Astrocyte (in vitro differentiated cells and primary cell): ENCODE measurements at regions not wholly inside any gene's neighbourhood (a gene's known extent, or its start where the extent isn't known, plus 50 kb on each side); places are given as distances from the start of the nearest gene placed in this dataset.

Experiments
- DNase-seq: peaks from one replicate; pipeline ENCODE4 v3.0.0-alpha.2; 2010; ENCODE audit warnings: low read depth
- FAIRE-seq: peaks from 2 replicates; lab custom pipeline; 2011; peaks lifted over from hg19 to GRCh38; lab: Jason Lieb, UNC
- H2AFZ ChIP-seq: 2 replicates; pipeline ENCODE4 v1.6.0; 2012; ENCODE audit warnings: low read depth, low read length, inconsistent platforms
- H3K27ac ChIP-seq: 2 replicates; pipeline ENCODE4 v1.5.1; 2011; ENCODE audit warnings: low read depth, low read length, inconsistent platforms
- H3K27me3 ChIP-seq: 2 replicates; pipeline ENCODE4 v1.6.0; 2011; ENCODE audit warnings: low read length, inconsistent platforms; ENCODE audit not compliant: insufficient read depth
- H3K36me3 ChIP-seq: 2 replicates; pipeline ENCODE4 v1.5.1; 2011; ENCODE audit warnings: low read length, inconsistent platforms; ENCODE audit not compliant: insufficient read depth
- H3K4me1 ChIP-seq: 2 replicates; pipeline ENCODE4 v1.5.1; 2011; ENCODE audit warnings: low read length, inconsistent platforms; ENCODE audit not compliant: insufficient read depth
- H3K4me2 ChIP-seq: 2 replicates; pipeline ENCODE4 v1.6.0; 2012; ENCODE audit warnings: low read length, inconsistent platforms
- H3K4me3 ChIP-seq: 2 replicates; pipeline ENCODE4 v1.5.1; 2011; ENCODE audit warnings: low read depth, mild to moderate bottlenecking, low read length, inconsistent platforms; ENCODE audit not compliant: insufficient read depth
- H3K79me2 ChIP-seq: 2 replicates; pipeline ENCODE4 v1.6.0; 2012; ENCODE audit warnings: mild to moderate bottlenecking, low read length, inconsistent platforms; ENCODE audit not compliant: insufficient read depth
- H3K9ac ChIP-seq: 2 replicates; pipeline ENCODE4 v1.6.0; 2012; ENCODE audit warnings: mild to moderate bottlenecking, low read length, inconsistent platforms
- H3K9me3 ChIP-seq: 2 replicates; pipeline ENCODE4 v1.5.1; 2012; ENCODE audit warnings: low read depth, mild to moderate bottlenecking, low read length, inconsistent platforms; ENCODE audit not compliant: insufficient read depth
- H4K20me1 ChIP-seq: 2 replicates; pipeline ENCODE4 v1.6.0; 2012; ENCODE audit warnings: low read length, inconsistent platforms; ENCODE audit not compliant: insufficient read depth
- H3K27ac Mint-ChIP-seq: one replicate; pipeline ENCODE4 v1.8.0; 2021; ENCODE audit warnings: mild to moderate bottlenecking, mixed read lengths; ENCODE audit not compliant: unreplicated experiment
- H3K27me3 Mint-ChIP-seq: one replicate; pipeline ENCODE4 v1.8.0; 2021; ENCODE audit warnings: low read depth, mixed read lengths; ENCODE audit not compliant: unreplicated experiment
- H3K36me3 Mint-ChIP-seq: one replicate; pipeline ENCODE4 v1.8.0; 2021; ENCODE audit warnings: low read depth, mixed read lengths; ENCODE audit not compliant: unreplicated experiment
- H3K4me1 Mint-ChIP-seq: one replicate; pipeline ENCODE4 v1.8.0; 2021; ENCODE audit warnings: low read depth, mixed read lengths; ENCODE audit not compliant: unreplicated experiment
- H3K4me3 Mint-ChIP-seq: one replicate; pipeline ENCODE4 v1.8.0; 2021; ENCODE audit warnings: mild to moderate bottlenecking, moderate library complexity, mixed read lengths; ENCODE audit not compliant: unreplicated experiment
- H3K9me3 Mint-ChIP-seq: one replicate; pipeline ENCODE4 v1.8.0; 2021; ENCODE audit warnings: mild to moderate bottlenecking, mixed read lengths; ENCODE audit not compliant: unreplicated experiment
- EZH2 ChIP-seq: IDR thresholded peaks from 2 replicates; pipeline ENCODE4 v1.6.1; 2012; ENCODE audit warnings: mild to moderate bottlenecking, low read length, inconsistent platforms; ENCODE audit not compliant: insufficient read depth
- TF ChIP-seq, protein P1 (sequence below): IDR thresholded peaks from 2 replicates; pipeline ENCODE4 v1.5.1; 2011; ENCODE audit warnings: low read depth, mild to moderate bottlenecking, inconsistent platforms, low read length, moderate library complexity; ENCODE audit not compliant: insufficient read depth

DNA sequence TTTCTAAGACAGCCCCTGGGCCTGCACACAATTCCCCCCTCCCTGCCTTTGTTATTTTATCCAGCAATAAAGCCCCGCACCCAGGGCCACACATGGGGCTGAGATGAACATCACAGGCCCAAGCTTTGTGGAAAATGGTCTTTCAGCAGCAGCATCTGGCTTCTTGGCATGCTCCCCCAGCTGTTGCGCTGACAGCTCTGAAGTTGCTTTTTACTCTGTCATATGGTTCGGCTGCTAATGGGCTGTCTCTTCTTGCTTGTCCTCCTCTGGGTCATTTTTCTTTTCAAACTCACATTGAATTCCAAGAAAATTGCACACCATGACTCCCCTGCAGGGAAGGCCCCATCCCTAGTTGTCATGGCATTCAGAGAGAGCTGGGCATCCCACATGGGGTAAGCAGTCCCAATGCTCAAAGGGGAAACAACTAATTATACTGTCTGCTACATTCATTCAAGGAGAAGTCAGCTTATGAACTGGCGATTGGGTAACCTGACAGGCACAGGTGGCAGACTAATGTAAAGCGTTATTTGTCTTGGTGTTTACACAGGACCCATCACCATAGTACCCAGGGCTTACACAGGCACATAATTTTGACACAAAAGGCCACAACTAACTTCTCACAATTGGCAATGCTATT, 74.0 kb upstream of the CDKN3 start:
- Histone ChIP-seq H3K79me2 (no peaks in the 10 kb centered on the region), H3K27ac (no peak overlapping the region), H3K27me3 (no peaks in the 10 kb centered on the region), H4K20me1 (no peaks in the 10 kb centered on the region), H3K4me1 (no peaks in the 10 kb centered on the region), H3K4me3 (no peak overlapping the region), H2AFZ (no peak overlapping the region), H3K9me3 (no peaks in the 10 kb centered on the region), H3K9ac (no peak overlapping the region), H3K36me3 (no peaks in the 10 kb centered on the region), H3K4me2 (no peak overlapping the region)
- Mint-ChIP-seq H3K27ac (no peak overlapping the region), H3K4me3 (no peak overlapping the region), H3K9me3 (no peaks in the 10 kb centered on the region), H3K27me3 (peaks cover 11% of the 10 kb centered on the region), H3K4me1 (peaks cover 13% of the 10 kb centered on the region), H3K36me3 (no peaks in the 10 kb centered on the region)
- DNase-seq (no peak), FAIRE-seq (no peak)
- TF ChIP-seq, protein P1, sequence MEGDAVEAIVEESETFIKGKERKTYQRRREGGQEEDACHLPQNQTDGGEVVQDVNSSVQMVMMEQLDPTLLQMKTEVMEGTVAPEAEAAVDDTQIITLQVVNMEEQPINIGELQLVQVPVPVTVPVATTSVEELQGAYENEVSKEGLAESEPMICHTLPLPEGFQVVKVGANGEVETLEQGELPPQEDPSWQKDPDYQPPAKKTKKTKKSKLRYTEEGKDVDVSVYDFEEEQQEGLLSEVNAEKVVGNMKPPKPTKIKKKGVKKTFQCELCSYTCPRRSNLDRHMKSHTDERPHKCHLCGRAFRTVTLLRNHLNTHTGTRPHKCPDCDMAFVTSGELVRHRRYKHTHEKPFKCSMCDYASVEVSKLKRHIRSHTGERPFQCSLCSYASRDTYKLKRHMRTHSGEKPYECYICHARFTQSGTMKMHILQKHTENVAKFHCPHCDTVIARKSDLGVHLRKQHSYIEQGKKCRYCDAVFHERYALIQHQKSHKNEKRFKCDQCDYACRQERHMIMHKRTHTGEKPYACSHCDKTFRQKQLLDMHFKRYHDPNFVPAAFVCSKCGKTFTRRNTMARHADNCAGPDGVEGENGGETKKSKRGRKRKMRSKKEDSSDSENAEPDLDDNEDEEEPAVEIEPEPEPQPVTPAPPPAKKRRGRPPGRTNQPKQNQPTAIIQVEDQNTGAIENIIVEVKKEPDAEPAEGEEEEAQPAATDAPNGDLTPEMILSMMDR, result no peak
- no peak for TF ChIP-seq EZH2

DNA sequence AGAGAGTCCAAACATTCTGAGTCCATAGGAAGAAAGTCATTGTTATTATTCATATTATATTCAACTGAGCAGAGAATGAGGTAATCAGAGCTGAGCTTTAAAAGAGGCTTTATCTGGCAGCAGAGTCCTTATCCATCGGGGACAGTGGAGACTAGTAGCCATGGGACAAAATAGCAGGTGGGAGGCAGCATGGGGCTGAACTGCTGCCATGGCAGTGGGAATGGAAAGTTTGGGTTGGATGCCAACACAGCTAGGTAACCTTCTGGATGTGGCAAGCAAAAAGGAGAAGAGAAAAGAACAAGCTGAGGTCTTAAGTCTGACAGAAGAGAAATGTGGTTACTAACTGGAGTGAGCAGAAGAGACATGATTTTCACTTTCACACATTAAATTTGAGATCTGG, 71.0 kb upstream of the CDKN3 start:
- TF ChIP-seq, protein P1, result no peak
- no peak for TF ChIP-seq EZH2
- no peaks in the 10 kb centered on the region for H3K27me3 ChIP-seq
- Mint-ChIP-seq H3K36me3 (no peaks in the 10 kb centered on the region), H3K27me3 (peaks cover 13% of the 10 kb centered on the region), H3K27ac (no peak overlapping the region), H3K4me1 (peaks cover 7% of the 10 kb centered on the region), H3K9me3 (no peaks in the 10 kb centered on the region), H3K4me3 (no peak overlapping the region)
- H3K4me3 ChIP-seq, result no peak overlapping the region
- H4K20me1 ChIP-seq, result no peaks in the 10 kb centered on the region
- FAIRE-seq, result no peak
- no peak overlapping the region for H3K9ac ChIP-seq
- H3K27ac ChIP-seq, result no peak overlapping the region
- H2AFZ ChIP-seq, result no peak overlapping the region
- no peaks in the 10 kb centered on the region for H3K79me2 ChIP-seq
- DNase-seq, result no peak
- H3K9me3 ChIP-seq, result no peaks in the 10 kb centered on the region
- no peak overlapping the region for H3K4me2 ChIP-seq
- no peaks in the 10 kb centered on the region for H3K36me3 ChIP-seq
- no peaks in the 10 kb centered on the region for H3K4me1 ChIP-seq

DNA sequence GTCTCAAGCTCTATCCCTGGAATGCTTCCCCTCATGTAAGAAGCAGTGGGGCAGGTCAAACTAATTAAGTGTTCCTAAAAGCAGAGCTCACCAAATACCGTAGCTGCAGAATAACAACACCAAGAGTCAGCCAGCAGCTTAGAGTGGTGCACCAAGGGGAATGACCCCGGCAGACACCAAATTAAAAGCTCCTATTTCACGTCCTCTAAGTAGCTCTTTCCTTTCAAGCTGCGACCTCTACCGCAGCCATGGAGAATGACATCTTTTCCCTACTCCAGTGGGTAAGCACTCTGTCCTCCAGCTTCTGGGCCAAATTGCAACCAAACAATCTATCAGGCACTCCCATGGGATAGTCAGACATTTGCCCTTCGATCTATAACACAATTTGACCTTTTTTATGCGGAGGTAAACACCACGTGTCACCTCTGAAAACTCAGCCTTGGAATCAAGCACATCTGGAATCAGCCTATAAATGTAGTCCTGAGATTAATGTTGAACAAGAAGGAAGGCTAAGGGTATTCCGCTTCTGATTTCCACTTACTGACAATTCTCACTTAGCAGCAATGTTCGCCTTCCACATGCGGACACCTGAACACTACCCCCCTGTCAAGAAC, 67.6 kb upstream of the CDKN3 start:
- Histone ChIP-seq H3K4me1 (no peaks in the 10 kb centered on the region), H3K4me2 (no peak overlapping the region), H3K27ac (no peak overlapping the region), H4K20me1 (no peaks in the 10 kb centered on the region), H3K36me3 (no peaks in the 10 kb centered on the region), H2AFZ (no peak overlapping the region), H3K9ac (no peak overlapping the region), H3K9me3 (no peaks in the 10 kb centered on the region), H3K27me3 (no peaks in the 10 kb centered on the region), H3K4me3 (no peak overlapping the region), H3K79me2 (no peaks in the 10 kb centered on the region)
- DNase-seq (peak; percentile 56), FAIRE-seq (peak; percentile 60)
- Mint-ChIP-seq H3K4me1 (peaks cover 3% of the 10 kb centered on the region), H3K27me3 (peaks cover 10% of the 10 kb centered on the region), H3K4me3 (no peak overlapping the region), H3K27ac (no peak overlapping the region), H3K36me3 (no peaks in the 10 kb centered on the region), H3K9me3 (no peaks in the 10 kb centered on the region)
- TF ChIP-seq, protein P1, result peak; percentile 86
- no peak for TF ChIP-seq EZH2
